RWPE1 (cell line): ENCODE measurements at regions not wholly inside any gene's neighbourhood (a gene's known extent, or its start where the extent isn't known, plus 50 kb on each side); places are given as distances from the start of the nearest gene placed in this dataset.

Source experiments
- CTCF ChIA-PET: fragments of 350-600 bp; sonication (Branson Sonifier 250); formaldehyde crosslinking; extraction: SDS; loops from one replicate; lab custom pipeline; 2021; lab: Yijun Ruan, JAX
- POLR2A ChIA-PET: fragments of 400-600 bp; formaldehyde crosslinking; extraction: SDS; loops from one replicate; lab custom pipeline; 2020; ENCODE audit warnings: antibody characterized with exemption; ENCODE audit not compliant: low non-redundant PET; lab: Yijun Ruan, JAX
- DNase-seq: peaks from one replicate; pipeline ENCODE4 v3.0.0; 2012; ENCODE audit warnings: low spot score
- H3K27ac ChIP-seq: fragments of 450-650 bp; 2 replicates; pipeline ENCODE4 v1.5.1; 2017
- TF ChIP-seq, protein P1 (sequence below): fragments of 450-650 bp; conservative IDR thresholded peaks from 2 replicates; pipeline ENCODE4 v1.5.1; 2017; ENCODE audit warnings: low read depth, mild to moderate bottlenecking

- CTCF ChIA-PET: no interaction called here
- POLR2A ChIA-PET: no interaction called here
- TF ChIP-seq, protein P1, sequence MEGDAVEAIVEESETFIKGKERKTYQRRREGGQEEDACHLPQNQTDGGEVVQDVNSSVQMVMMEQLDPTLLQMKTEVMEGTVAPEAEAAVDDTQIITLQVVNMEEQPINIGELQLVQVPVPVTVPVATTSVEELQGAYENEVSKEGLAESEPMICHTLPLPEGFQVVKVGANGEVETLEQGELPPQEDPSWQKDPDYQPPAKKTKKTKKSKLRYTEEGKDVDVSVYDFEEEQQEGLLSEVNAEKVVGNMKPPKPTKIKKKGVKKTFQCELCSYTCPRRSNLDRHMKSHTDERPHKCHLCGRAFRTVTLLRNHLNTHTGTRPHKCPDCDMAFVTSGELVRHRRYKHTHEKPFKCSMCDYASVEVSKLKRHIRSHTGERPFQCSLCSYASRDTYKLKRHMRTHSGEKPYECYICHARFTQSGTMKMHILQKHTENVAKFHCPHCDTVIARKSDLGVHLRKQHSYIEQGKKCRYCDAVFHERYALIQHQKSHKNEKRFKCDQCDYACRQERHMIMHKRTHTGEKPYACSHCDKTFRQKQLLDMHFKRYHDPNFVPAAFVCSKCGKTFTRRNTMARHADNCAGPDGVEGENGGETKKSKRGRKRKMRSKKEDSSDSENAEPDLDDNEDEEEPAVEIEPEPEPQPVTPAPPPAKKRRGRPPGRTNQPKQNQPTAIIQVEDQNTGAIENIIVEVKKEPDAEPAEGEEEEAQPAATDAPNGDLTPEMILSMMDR: no peak
- DNase-seq: no peak
- H3K27ac ChIP-seq: no peak overlapping the region
Observed at GRCh38 chr9:38158628-38159027, 89.6 kb upstream of the SHB start.

DNA sequence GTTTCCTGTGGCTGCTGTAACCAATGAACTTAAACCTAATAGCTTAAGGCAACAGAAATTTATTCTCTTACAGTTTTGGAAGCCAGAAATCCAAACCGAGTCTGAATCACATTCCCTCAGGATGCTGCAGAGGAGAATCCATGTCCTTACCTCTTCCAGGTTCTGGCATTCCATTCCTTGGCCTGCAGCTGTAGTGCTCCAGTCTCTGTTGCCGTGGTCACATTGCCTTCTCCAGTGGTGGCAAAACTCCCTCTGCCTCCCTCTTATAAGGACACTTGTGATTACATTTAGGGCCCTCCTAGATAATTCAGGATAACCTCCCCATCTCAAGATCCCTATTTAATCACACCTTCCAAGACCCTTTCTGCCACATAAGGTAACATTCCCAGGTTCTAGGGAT lies 88.7 kb upstream of the SHB start:
- TF ChIP-seq, protein P1: no peak
- no peak overlapping the region for H3K27ac ChIP-seq
- no peak for DNase-seq
- ChIA-PET CTCF (no interaction called here), POLR2A (no interaction called here)

DNA sequence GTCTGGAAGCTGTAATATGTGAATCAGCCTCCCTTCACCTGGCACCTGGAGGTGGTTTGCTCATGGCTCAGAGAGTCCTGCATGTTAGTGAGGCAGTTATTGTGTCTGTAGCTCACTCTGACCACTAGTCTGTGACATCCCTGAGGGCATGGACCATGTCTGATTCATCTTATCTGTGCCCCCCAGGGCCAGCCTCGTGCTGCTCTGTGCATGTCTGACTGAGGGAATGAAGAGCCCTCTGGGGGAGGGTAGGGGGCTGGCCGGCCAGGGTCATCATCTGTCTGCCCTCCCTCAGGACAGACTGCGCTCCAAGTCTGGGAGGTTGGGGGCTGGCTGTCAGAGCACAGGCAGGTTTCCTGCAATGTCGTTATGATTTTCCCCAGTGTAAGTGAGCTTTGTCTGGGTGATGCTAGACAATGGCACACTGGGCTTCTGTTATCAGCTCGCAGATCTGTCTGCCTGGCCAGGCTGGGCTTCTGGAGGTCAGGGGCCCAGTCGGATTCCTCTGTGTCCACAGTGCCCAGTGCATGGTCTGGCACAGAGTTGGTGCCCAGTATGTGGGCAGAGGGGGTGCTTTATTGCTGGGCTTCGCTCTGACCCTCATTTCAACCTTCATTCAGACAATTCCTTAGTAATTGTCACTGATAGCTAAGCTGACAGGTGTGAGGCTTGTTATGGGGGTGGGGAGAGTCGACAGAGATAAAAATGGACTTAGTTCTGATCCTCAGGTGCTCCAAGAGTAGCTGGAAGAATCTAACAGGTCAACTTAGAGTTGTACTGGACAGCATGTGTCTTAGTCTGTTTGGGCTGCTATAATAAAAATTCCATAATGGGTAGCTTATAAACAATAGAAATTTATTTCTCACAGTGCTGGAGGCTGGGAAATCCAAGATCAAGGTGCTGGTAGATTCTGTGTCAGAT lies 85.7 kb upstream of the SHB start:
- POLR2A ChIA-PET: no interaction called here

GRCh38 chr9:38153910-38154291 lies 84.9 kb upstream of the SHB start:
- H3K27ac ChIP-seq: no peak overlapping the region
- CTCF ChIA-PET: interaction anchor here (0.6 to 1.3 kb wide), 2 partner anchors 24 to 66 kb away, joined by 4 to 6 read pairs; no protein-coding TSS in a partner anchor
- POLR2A ChIA-PET: no interaction called here
- TF ChIP-seq, protein P1: no peak
- no peak for DNase-seq

More for the DNA sequence above, 85.7 kb upstream of the SHB start:
- H3K27ac ChIP-seq: no peak overlapping the region
- DNase-seq: no peak
- TF ChIP-seq, protein P1: no peak
- CTCF ChIA-PET: interaction anchor here (0.6 to 1.3 kb wide), 3 partner anchors 23 to 67 kb away, joined by 3 to 6 read pairs (median 4); no protein-coding TSS in a partner anchor

GRCh38 chr9:38153152-38153909 lies 84.3 kb upstream of the SHB start:
- no peak for DNase-seq
- TF ChIP-seq, protein P1: no peak
- no peak overlapping the region for H3K27ac ChIP-seq
- ChIA-PET POLR2A (no interaction called here), CTCF (interaction anchor here (1.3 kb wide), 1 partner anchor 65 kb away, joined by 6 read pairs; no protein-coding TSS in a partner anchor)

GRCh38 chr9:38149647-38150046 lies 80.6 kb upstream of the SHB start:
- ChIA-PET CTCF (no interaction called here), POLR2A (interaction anchor here (0.7 kb wide), 1 partner anchor 208 kb away, joined by 3 read pairs; no protein-coding TSS in a partner anchor)
- TF ChIP-seq, protein P1: no peak
- H3K27ac ChIP-seq: no peak overlapping the region
- no peak for DNase-seq
